ENCODE measurements at regions not wholly inside any gene's neighbourhood (a gene's known extent, or its start where the extent isn't known, plus 50 kb on each side); places are given as distances from the start of the nearest gene placed in this dataset.

GRCh38 chr6:105804000-105804399 is 282.1 kb upstream of the PRDM1 start:
- TF ChIP-seq, protein P1, sequence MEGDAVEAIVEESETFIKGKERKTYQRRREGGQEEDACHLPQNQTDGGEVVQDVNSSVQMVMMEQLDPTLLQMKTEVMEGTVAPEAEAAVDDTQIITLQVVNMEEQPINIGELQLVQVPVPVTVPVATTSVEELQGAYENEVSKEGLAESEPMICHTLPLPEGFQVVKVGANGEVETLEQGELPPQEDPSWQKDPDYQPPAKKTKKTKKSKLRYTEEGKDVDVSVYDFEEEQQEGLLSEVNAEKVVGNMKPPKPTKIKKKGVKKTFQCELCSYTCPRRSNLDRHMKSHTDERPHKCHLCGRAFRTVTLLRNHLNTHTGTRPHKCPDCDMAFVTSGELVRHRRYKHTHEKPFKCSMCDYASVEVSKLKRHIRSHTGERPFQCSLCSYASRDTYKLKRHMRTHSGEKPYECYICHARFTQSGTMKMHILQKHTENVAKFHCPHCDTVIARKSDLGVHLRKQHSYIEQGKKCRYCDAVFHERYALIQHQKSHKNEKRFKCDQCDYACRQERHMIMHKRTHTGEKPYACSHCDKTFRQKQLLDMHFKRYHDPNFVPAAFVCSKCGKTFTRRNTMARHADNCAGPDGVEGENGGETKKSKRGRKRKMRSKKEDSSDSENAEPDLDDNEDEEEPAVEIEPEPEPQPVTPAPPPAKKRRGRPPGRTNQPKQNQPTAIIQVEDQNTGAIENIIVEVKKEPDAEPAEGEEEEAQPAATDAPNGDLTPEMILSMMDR (IDR thresholded peaks at IDR 0.05), result no peak
- no peak for TF ChIP-seq POLR2A (IDR thresholded peaks at IDR 0.05)

Measured in body of pancreas (tissue), 4 donors.